ENCODE measurements at regions not wholly inside any gene's neighbourhood (a gene's known extent, or its start where the extent isn't known, plus 50 kb on each side); places are given as distances from the start of the nearest gene placed in this dataset.

GRCh38 chr5:100464418-100464817 lies 70.8 kb upstream of the FAM174A start:
- TF ChIP-seq SUZ12 (IDR thresholded peaks at IDR 0.05; ENCODE audit: extremely low read depth, insufficient read depth, insufficient read length): no peak
- no peak for TF ChIP-seq ZNF274 (IDR thresholded peaks at IDR 0.05; ENCODE audit: low read depth, low read length)
